ENCODE measurements at regions not wholly inside any gene's neighbourhood (a gene's known extent, or its start where the extent isn't known, plus 50 kb on each side); places are given as distances from the start of the nearest gene placed in this dataset.

DNA sequence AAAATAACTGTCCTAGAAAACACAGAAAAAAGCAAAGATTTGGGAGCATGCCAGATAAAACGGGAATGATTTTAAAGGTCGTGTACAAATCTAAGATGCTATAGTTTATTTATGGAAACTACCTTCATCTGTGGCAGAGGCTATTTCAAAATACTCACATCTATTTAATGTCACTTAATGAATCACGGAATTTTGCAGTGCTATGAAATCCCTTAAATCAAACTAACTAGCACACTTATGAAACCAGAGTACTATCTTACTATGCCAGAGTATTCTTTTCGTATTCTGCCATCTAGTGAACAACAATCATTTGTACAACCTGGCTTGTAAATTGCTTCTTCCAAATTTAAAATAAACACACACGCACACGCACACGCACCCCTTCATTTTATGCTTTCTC lies 77.9 kb upstream of the BMP5 start:
- ChIA-PET POLR2A (no interaction called here), CTCF (no interaction called here)
- DNase-seq (ENCODE audit: low spot score) (no peak), ATAC-seq (no peak)
- peaks cover 18% of the 10 kb centered on the region for H3K9me3 Mint-ChIP-seq
- H3K27ac Mint-ChIP-seq: no peak overlapping the region
- H3K27me3 Mint-ChIP-seq (ENCODE audit: low read depth): no peaks in the 10 kb centered on the region
- H3K4me3 Mint-ChIP-seq: no peak overlapping the region
- peaks cover 21% of the 10 kb centered on the region for H3K36me3 Mint-ChIP-seq
- peaks cover 18% of the 10 kb centered on the region for H3K4me1 Mint-ChIP-seq
- TF ChIP-seq RELA (CRISPR knock-in tag; IDR thresholded peaks at IDR 0.05; ENCODE audit: borderline replicate concordance) (no peak), SMAD3 (CRISPR knock-in tag; IDR thresholded peaks at IDR 0.05; ENCODE audit: borderline replicate concordance) (no peak), IRF2 (CRISPR knock-in tag; IDR thresholded peaks at IDR 0.05; ENCODE audit: borderline replicate concordance, low read depth) (no peak), FOXJ3 (CRISPR knock-in tag; IDR thresholded peaks at IDR 0.05; ENCODE audit: borderline replicate concordance) (no peak), ZNF671 (CRISPR knock-in tag; IDR thresholded peaks at IDR 0.05) (no peak)

DNA sequence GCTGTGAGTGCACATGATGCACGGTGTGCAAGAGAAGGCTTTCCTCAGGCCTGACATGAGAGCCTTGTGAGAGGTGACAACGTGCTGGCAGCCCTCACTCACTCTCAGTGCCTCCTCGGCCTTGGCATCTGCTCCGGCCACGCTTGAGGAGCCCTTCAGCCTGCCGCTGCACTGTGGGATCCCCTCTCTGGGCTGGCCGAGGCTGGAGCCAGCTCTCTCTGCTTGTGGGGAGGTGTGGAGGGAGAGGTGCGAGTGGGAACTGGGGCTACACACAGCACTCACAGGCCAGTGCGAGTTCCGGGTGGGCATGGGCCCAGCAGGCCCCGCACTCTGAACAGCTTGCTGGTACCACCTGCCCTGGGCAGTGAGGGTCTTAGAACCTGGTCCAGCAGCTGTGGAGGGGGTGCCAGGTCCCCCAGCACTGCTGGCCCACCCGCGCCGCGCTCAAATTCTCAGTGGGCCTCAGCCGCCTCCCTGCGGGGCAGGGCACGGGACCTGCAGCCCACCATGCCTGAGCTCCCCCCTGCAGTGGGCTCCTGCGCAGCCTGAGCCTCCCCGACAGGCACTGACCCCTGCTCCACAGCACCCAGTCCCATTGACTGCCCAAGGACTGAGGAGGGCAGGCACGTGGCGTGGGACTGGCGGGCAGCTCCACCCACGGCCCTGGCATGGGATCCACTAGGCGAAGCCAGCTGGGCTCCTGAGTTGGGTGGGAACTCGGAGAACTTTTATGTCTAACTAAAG lies 74.9 kb upstream of the BMP5 start:
- H3K36me3 Mint-ChIP-seq: peaks cover 21% of the 10 kb centered on the region

More for the DNA sequence above, 74.9 kb upstream of the BMP5 start:
- DNase-seq (ENCODE audit: low spot score): no peak
- no peak overlapping the region for H3K27ac Mint-ChIP-seq
- H3K27me3 Mint-ChIP-seq (ENCODE audit: low read depth): no peaks in the 10 kb centered on the region
- H3K4me3 Mint-ChIP-seq: no peak overlapping the region
- CTCF ChIA-PET: no interaction called here
- H3K4me1 Mint-ChIP-seq: no peaks in the 10 kb centered on the region
- no peak for ATAC-seq
- POLR2A ChIA-PET: no interaction called here
- TF ChIP-seq, protein P1, sequence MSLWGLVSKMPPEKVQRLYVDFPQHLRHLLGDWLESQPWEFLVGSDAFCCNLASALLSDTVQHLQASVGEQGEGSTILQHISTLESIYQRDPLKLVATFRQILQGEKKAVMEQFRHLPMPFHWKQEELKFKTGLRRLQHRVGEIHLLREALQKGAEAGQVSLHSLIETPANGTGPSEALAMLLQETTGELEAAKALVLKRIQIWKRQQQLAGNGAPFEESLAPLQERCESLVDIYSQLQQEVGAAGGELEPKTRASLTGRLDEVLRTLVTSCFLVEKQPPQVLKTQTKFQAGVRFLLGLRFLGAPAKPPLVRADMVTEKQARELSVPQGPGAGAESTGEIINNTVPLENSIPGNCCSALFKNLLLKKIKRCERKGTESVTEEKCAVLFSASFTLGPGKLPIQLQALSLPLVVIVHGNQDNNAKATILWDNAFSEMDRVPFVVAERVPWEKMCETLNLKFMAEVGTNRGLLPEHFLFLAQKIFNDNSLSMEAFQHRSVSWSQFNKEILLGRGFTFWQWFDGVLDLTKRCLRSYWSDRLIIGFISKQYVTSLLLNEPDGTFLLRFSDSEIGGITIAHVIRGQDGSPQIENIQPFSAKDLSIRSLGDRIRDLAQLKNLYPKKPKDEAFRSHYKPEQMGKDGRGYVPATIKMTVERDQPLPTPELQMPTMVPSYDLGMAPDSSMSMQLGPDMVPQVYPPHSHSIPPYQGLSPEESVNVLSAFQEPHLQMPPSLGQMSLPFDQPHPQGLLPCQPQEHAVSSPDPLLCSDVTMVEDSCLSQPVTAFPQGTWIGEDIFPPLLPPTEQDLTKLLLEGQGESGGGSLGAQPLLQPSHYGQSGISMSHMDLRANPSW (CRISPR knock-in tag; conservative IDR thresholded peaks at IDR 0.05; ENCODE audit: low read depth): no peak
- no peak for TF ChIP-seq NFATC4 (CRISPR knock-in tag; IDR thresholded peaks at IDR 0.05)
- TF ChIP-seq, protein P2, sequence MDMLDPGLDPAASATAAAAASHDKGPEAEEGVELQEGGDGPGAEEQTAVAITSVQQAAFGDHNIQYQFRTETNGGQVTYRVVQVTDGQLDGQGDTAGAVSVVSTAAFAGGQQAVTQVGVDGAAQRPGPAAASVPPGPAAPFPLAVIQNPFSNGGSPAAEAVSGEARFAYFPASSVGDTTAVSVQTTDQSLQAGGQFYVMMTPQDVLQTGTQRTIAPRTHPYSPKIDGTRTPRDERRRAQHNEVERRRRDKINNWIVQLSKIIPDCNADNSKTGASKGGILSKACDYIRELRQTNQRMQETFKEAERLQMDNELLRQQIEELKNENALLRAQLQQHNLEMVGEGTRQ (CRISPR knock-in tag; IDR thresholded peaks at IDR 0.05): no peak
- TF ChIP-seq SP1 (CRISPR knock-in tag; conservative IDR thresholded peaks at IDR 0.05): no peak
- no peak for TF ChIP-seq FOXP1 (CRISPR knock-in tag; IDR thresholded peaks at IDR 0.05; ENCODE audit: borderline replicate concordance)
- no peak for TF ChIP-seq SMAD3 (CRISPR knock-in tag; IDR thresholded peaks at IDR 0.05; ENCODE audit: borderline replicate concordance)
- TF ChIP-seq, protein P3, sequence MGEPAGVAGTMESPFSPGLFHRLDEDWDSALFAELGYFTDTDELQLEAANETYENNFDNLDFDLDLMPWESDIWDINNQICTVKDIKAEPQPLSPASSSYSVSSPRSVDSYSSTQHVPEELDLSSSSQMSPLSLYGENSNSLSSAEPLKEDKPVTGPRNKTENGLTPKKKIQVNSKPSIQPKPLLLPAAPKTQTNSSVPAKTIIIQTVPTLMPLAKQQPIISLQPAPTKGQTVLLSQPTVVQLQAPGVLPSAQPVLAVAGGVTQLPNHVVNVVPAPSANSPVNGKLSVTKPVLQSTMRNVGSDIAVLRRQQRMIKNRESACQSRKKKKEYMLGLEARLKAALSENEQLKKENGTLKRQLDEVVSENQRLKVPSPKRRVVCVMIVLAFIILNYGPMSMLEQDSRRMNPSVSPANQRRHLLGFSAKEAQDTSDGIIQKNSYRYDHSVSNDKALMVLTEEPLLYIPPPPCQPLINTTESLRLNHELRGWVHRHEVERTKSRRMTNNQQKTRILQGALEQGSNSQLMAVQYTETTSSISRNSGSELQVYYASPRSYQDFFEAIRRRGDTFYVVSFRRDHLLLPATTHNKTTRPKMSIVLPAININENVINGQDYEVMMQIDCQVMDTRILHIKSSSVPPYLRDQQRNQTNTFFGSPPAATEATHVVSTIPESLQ (CRISPR knock-in tag; IDR thresholded peaks at IDR 0.05): no peak
- no peak for TF ChIP-seq FOXK1 (CRISPR knock-in tag; IDR thresholded peaks at IDR 0.05)
- TF ChIP-seq, protein P4, sequence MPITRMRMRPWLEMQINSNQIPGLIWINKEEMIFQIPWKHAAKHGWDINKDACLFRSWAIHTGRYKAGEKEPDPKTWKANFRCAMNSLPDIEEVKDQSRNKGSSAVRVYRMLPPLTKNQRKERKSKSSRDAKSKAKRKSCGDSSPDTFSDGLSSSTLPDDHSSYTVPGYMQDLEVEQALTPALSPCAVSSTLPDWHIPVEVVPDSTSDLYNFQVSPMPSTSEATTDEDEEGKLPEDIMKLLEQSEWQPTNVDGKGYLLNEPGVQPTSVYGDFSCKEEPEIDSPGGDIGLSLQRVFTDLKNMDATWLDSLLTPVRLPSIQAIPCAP (CRISPR knock-in tag; IDR thresholded peaks at IDR 0.05): no peak
- no peak for TF ChIP-seq ZNF138 (CRISPR knock-in tag; conservative IDR thresholded peaks at IDR 0.05)
- no peak for TF ChIP-seq ELF4 (CRISPR knock-in tag; IDR thresholded peaks at IDR 0.05; ENCODE audit: low read depth)
- TF ChIP-seq, protein P5, sequence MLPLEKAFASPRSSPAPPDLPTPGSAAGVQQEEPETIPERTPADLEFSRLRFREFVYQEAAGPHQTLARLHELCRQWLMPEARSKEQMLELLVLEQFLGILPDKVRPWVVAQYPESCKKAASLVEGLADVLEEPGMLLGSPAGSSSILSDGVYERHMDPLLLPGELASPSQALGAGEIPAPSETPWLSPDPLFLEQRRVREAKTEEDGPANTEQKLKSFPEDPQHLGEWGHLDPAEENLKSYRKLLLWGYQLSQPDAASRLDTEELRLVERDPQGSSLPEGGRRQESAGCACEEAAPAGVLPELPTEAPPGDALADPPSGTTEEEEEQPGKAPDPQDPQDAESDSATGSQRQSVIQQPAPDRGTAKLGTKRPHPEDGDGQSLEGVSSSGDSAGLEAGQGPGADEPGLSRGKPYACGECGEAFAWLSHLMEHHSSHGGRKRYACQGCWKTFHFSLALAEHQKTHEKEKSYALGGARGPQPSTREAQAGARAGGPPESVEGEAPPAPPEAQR (CRISPR knock-in tag; IDR thresholded peaks at IDR 0.05): no peak
- TF ChIP-seq JUN (CRISPR knock-in tag; IDR thresholded peaks at IDR 0.05): no peak
- no peak for TF ChIP-seq ZNF219 (CRISPR knock-in tag; IDR thresholded peaks at IDR 0.05; ENCODE audit: borderline replicate concordance)
- peaks cover 22% of the 10 kb centered on the region for H3K9me3 Mint-ChIP-seq

Data from WTC11 (cell line).